GM23248 (cell line): ENCODE measurements at regions not wholly inside any gene's neighbourhood (a gene's known extent, or its start where the extent isn't known, plus 50 kb on each side); places are given as distances from the start of the nearest gene placed in this dataset.
"Not testable (repeated sequence)": the region's sequence is repeated elsewhere in the genome, so short reads cannot be mapped to it uniquely, and the experiment has no call there.

Experiments
- DNase-seq: peaks from one replicate; pipeline ENCODE4 v3.0.0-alpha.2; 2015
- H2AFZ ChIP-seq: fragments of 200-600 bp; sonication (generic); 2 replicates; pipeline ENCODE4 v1.6.1; 2016; ENCODE audit warnings: antibody characterized with exemption
- H3F3A ChIP-seq: fragments of 200-600 bp; sonication (generic); 2 replicates; pipeline ENCODE4 v1.6.1; 2016; ENCODE audit warnings: mild to moderate bottlenecking, antibody characterized with exemption, mixed run types; ENCODE audit not compliant: insufficient read depth
- H3K27ac ChIP-seq: fragments of 200-600 bp; sonication (generic); 2 replicates; pipeline ENCODE4 v1.5.1; 2016; ENCODE audit warnings: mild to moderate bottlenecking
- H3K27me3 ChIP-seq: fragments of 200-600 bp; sonication (generic); replicated peaks from 2 replicates; pipeline ENCODE4 v1.6.1; 2016; ENCODE audit warnings: mild to moderate bottlenecking; ENCODE audit not compliant: insufficient read depth
- H3K36me3 ChIP-seq: fragments of 200-600 bp; sonication (generic); 2 replicates; pipeline ENCODE4 v1.6.1; 2016; ENCODE audit warnings: low read depth, mild to moderate bottlenecking
- H3K4me1 ChIP-seq: fragments of 200-600 bp; sonication (generic); 2 replicates; pipeline ENCODE4 v1.6.1; 2016; ENCODE audit warnings: mild to moderate bottlenecking; ENCODE audit not compliant: insufficient read depth
- H3K4me2 ChIP-seq: fragments of 200-600 bp; sonication (generic); one replicate; pipeline ENCODE4 v1.6.1; 2016; ENCODE audit warnings: mild to moderate bottlenecking; ENCODE audit not compliant: unreplicated experiment
- H3K4me3 ChIP-seq: fragments of 200-600 bp; sonication (generic); 2 replicates; pipeline ENCODE4 v1.5.1; 2016; ENCODE audit warnings: mild to moderate bottlenecking
- H3K79me2 ChIP-seq: fragments of 200-600 bp; sonication (generic); 2 replicates; pipeline ENCODE4 v1.6.1; 2016; ENCODE audit warnings: mild to moderate bottlenecking; ENCODE audit not compliant: insufficient read depth
- H3K9ac ChIP-seq: fragments of 200-600 bp; sonication (generic); 2 replicates; pipeline ENCODE4 v1.6.1; 2016; ENCODE audit warnings: mild to moderate bottlenecking
- H3K9me2 ChIP-seq: fragments of 200-600 bp; sonication (generic); 2 replicates; pipeline ENCODE4 v1.6.1; 2016; ENCODE audit warnings: mixed run types, mild to moderate bottlenecking, moderate library complexity; ENCODE audit not compliant: insufficient read depth
- H3K9me3 ChIP-seq: fragments of 200-600 bp; sonication (generic); one replicate; pipeline ENCODE4 v1.6.1; 2017; ENCODE audit warnings: low read depth
- H4K20me1 ChIP-seq: fragments of 200-600 bp; sonication (generic); 2 replicates; pipeline ENCODE4 v1.6.0; 2016; ENCODE audit not compliant: insufficient read depth
- EZH2 ChIP-seq: fragments of 200-600 bp; sonication (generic); IDR thresholded peaks from 2 replicates; pipeline ENCODE4 v1.6.1; 2018; ENCODE audit warnings: antibody characterized with exemption, mild to moderate bottlenecking; ENCODE audit not compliant: insufficient read depth, poor library complexity, severe bottlenecking
- EZH2phosphoT487 ChIP-seq: fragments of 200-600 bp; sonication (generic); IDR thresholded peaks from 2 replicates; pipeline ENCODE4 v1.6.1; 2018; ENCODE audit warnings: antibody characterized with exemption, moderate library complexity, mild to moderate bottlenecking, low read depth; ENCODE audit not compliant: insufficient read depth
- WGBS, 2 experiments: methylation state at CpG; one replicate each; pipeline ENCODE4 v1.1.6; 2015 to 2017; ENCODE audit warnings: low lambda C conversion rate in 2 of 2, low coverage in 1 of 2; ENCODE audit errors: missing lambda C conversion rate in 2 of 2; 5-methylcytosine and 5-hydroxymethylcytosine counted together
- in situ Hi-C: fragments of 300-500 bp; cut with MboI; formaldehyde crosslinking; loops from 2 replicates; pipeline ENCODE4 v1.15.0; 2020

DNA sequence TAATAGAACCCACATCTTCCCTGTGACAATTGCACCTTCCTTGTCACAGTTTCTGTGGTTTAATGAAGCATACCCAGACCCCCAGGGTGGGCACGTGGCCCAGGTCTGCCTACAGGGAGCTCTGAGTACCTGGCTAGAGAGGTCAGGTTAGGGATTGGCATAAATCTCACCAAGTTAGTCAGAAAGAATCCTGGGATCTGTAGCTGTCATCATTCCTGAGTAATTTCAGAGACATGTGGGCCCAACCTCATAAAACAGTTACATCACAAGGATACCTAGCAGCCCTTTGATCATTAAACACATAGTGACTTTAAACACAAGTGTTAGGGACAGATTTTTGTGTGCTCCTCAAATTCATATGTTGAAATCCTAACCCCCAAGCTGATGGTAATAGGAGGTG lies 123.0 kb downstream of the KDR start:
- in situ Hi-C loops: loop anchor here (25.0 kb wide), 1 partner anchor 560 kb away; no protein-coding TSS in a partner anchor
- no peak overlapping the region for H2AFZ ChIP-seq

DNA sequence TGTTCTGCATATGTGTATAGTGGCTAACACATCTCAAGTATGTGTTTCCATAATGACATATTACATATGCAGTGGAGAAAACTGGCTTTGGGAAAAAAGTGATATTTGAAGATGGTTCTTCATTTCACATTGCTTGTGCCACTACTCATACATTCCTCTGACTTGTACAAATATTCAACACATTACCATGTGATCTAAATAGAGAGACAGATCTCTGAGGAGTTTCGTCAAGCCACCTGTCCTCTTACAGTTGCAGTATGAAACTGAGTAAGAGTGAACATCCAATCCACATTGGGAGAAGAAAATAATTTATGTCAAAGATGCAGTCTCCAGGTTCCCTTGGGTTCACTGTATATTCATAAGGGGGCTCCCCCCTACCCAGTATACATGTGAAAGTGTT lies 123.9 kb downstream of the KDR start:
- H3K9me2 ChIP-seq: no peaks in the 10 kb centered on the region
- WGBS, 2 experiments: 73 to 75% methylated on average over 1 of the region's 1 CpG
- TF ChIP-seq EZH2phosphoT487 (no peak), EZH2 (no peak)
- no peaks in the 10 kb centered on the region for H3K36me3 ChIP-seq
- in situ Hi-C loops: loop anchor here (25.0 kb wide), 1 partner anchor 561 kb away; no protein-coding TSS in a partner anchor
- H3K27ac ChIP-seq: no peak overlapping the region
- no peak overlapping the region for H3K4me3 ChIP-seq
- no peaks in the 10 kb centered on the region for H3K4me1 ChIP-seq
- H3K9me3 ChIP-seq: no peaks in the 10 kb centered on the region
- no peaks in the 10 kb centered on the region for H3F3A ChIP-seq
- no peak overlapping the region for H3K9ac ChIP-seq
- no peaks in the 10 kb centered on the region for H3K79me2 ChIP-seq
- no peaks in the 10 kb centered on the region for H4K20me1 ChIP-seq
- peaks cover 17% of the 10 kb centered on the region for H3K27me3 ChIP-seq
- H3K4me2 ChIP-seq: no peak overlapping the region
- DNase-seq: no peak
- H2AFZ ChIP-seq: no peak overlapping the region

More for the DNA sequence above, 123.0 kb downstream of the KDR start:
- Histone ChIP-seq H3K9ac (no peak overlapping the region), H3K4me2 (no peak overlapping the region), H3K4me3 (no peak overlapping the region), H3F3A (no peaks in the 10 kb centered on the region), H3K79me2 (no peaks in the 10 kb centered on the region), H4K20me1 (no peaks in the 10 kb centered on the region), H3K36me3 (no peaks in the 10 kb centered on the region), H3K27ac (no peak overlapping the region), H3K9me3 (no peaks in the 10 kb centered on the region), H3K27me3 (peaks cover 10% of the 10 kb centered on the region), H3K4me1 (no peaks in the 10 kb centered on the region), H3K9me2 (no peaks in the 10 kb centered on the region)
- WGBS, 2 experiments: 20 to 31% methylated on average over 1 of the region's 1 CpG
- DNase-seq: no peak
- TF ChIP-seq EZH2 (no peak), EZH2phosphoT487 (no peak)

DNA sequence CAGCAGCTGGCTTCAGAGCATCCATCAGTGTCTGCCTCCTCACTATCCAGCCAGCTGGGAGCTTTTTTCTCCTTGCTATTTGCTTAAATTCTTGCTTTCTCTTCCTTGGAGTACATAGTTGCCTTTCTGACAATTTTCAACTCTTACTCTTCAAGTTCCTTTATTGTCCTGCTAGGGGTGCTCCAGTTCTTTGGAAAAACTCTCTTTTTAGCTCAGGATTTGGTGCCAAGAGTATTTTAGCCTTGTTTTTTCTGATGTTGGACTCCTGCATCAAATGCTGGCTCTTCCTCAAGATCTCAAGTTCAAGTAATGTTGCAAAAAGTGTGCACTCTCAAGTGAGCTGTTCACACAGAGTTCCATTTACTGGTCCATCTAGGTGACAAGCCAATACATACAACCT lies 126.4 kb downstream of the KDR start:
- H3K9ac ChIP-seq: no peak overlapping the region
- in situ Hi-C loops: no loop called here
- no peaks in the 10 kb centered on the region for H3K4me1 ChIP-seq
- no peak overlapping the region for H3K4me2 ChIP-seq
- H3K36me3 ChIP-seq: no peaks in the 10 kb centered on the region
- no peaks in the 10 kb centered on the region for H3K79me2 ChIP-seq
- peaks cover 8% of the 10 kb centered on the region; the same call in 1 of the 2 replicates for H3K27me3 ChIP-seq
- H3K9me3 ChIP-seq: no peaks in the 10 kb centered on the region
- TF ChIP-seq EZH2 (no peak), EZH2phosphoT487 (no peak)
- no peaks in the 10 kb centered on the region for H4K20me1 ChIP-seq
- H2AFZ ChIP-seq: no peak overlapping the region
- H3K9me2 ChIP-seq: no peaks in the 10 kb centered on the region
- DNase-seq: peak; percentile 56
- H3K27ac ChIP-seq: no peak overlapping the region
- no peak overlapping the region for H3K4me3 ChIP-seq
- no peaks in the 10 kb centered on the region for H3F3A ChIP-seq

DNA sequence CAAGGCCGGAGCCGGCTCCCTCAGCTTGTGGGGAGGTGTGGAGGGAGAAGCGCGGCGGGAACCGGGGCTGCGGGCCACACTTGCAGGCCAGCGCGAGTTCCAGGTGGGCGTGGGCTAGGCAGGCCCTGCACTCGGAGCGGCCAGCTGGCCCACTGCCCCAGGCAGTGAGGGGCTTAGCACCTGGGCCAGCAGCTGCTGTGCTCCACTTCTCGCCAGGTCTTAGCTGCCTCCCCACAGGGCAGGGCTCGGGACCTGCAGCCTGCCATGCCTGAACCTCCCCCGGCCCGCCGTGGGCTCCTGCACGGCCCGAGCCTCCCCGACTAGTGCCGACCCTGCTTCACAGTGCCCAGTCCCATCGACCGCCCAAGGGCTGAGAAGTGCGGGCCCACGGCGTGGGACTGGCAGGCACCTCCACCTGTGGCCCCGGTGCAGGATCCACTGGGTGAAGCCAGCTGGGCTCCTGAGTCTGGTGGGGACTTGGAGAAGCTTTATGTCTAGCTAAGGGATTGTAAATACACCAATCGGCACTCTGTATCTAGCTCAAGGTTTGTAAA lies 131.8 kb downstream of the KDR start:
- not testable (repeated sequence) for H3K9me2 ChIP-seq, H2AFZ ChIP-seq, H3K27me3 ChIP-seq, H3K27ac ChIP-seq, H3F3A ChIP-seq, H4K20me1 ChIP-seq, H3K4me3 ChIP-seq, H3K36me3 ChIP-seq, H3K4me2 ChIP-seq, H3K9ac ChIP-seq, DNase-seq, H3K4me1 ChIP-seq, H3K9me3 ChIP-seq, H3K79me2 ChIP-seq
- in situ Hi-C loops: loop anchor here (5.0 kb wide), 1 partner anchor 324 kb away; no protein-coding TSS in a partner anchor
- WGBS, 2 experiments: 78 to 80% methylated on average over 17 to 27 of the region's 28 CpGs

DNA sequence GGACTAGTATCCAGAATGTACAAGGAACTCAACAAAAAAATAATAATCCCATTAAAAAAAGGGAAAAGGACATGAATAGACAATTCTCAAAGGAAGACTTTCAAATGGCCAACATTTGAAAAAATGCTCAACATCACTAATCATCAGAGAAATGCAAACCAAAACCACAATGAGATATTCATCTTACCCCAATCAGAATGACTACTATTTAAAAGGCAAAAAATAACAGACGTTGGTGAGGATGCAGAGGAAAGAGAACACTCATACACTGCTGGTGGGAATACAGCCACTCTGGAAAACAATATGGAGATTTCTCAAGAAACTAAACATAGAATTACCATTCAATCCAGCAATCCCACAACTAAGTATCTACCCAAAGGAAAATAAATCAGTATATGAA lies 133.1 kb downstream of the KDR start:
- no peaks in the 10 kb centered on the region for H3F3A ChIP-seq
- no peak overlapping the region for H2AFZ ChIP-seq
- H3K27ac ChIP-seq: no peak overlapping the region
- TF ChIP-seq EZH2phosphoT487 (no peak), EZH2 (no peak)
- in situ Hi-C loops: loop anchor here (5.0 kb wide), 1 partner anchor 325 kb away; no protein-coding TSS in a partner anchor
- no peak overlapping the region for H3K9ac ChIP-seq
- H3K9me3 ChIP-seq: no peaks in the 10 kb centered on the region
- WGBS, 2 experiments: 21 to 35% methylated on average over 1 of the region's 1 CpG
- no peaks in the 10 kb centered on the region for H3K79me2 ChIP-seq
- H3K27me3 ChIP-seq: peaks cover 7% of the 10 kb centered on the region; the same call in 1 of the 2 replicates
- H4K20me1 ChIP-seq: no peaks in the 10 kb centered on the region
- H3K9me2 ChIP-seq: no peaks in the 10 kb centered on the region
- no peak overlapping the region for H3K4me3 ChIP-seq
- H3K4me2 ChIP-seq: no peak overlapping the region
- H3K4me1 ChIP-seq: no peaks in the 10 kb centered on the region
- no peaks in the 10 kb centered on the region for H3K36me3 ChIP-seq
- no peak for DNase-seq
